HG03432 (cell line): ENCODE measurements at regions not wholly inside any gene's neighbourhood (a gene's known extent, or its start where the extent isn't known, plus 50 kb on each side); places are given as distances from the start of the nearest gene placed in this dataset.

Source experiments
- ATAC-seq: cut with Tn5 transposase; IDR thresholded peaks from one replicate; pipeline ENCODE4 v1.9.1; 2021; ENCODE audit warnings: mild to moderate bottlenecking, moderate library complexity; ENCODE audit not compliant: unreplicated experiment

DNA sequence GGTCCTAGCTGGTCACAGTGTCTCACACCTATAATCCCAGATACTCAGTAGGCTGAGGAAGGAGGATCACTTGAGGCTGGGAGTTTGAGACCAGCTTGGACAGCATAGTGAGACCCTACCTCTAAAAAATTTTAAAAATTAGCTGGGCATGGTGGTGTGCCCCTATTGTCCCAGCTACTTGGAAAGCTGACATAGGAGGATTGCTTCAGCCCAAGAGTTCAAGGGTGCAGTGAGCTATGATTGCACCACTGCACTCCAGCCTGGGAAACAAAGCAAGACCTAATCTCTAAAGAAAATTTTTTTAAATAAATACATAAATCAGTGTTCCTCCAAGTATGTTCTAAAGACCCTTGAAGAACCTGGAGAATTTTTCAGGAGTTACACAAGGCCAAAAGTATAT lies 50.6 kb upstream of the GNAO1 start:
- no peak for ATAC-seq

DNA sequence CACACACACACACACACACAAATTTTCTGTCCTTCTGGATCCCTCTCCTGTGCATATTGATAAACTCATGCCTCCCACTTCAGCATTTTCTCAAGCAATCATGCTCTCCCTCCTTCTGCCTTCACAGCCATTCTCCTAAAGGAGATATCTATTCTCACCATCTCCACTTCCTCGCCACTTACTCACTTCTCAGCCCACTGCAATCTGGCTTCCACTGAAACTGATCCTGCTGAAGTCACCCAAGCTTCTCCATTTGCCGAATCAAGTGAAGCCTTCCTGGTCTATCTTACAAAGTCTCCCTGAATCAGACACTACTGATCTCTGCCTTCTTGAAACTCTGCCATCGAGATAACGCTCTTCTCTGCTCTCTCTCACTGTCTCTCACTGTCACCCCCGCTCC lies 54.0 kb upstream of the GNAO1 start:
- ATAC-seq = no peak

DNA sequence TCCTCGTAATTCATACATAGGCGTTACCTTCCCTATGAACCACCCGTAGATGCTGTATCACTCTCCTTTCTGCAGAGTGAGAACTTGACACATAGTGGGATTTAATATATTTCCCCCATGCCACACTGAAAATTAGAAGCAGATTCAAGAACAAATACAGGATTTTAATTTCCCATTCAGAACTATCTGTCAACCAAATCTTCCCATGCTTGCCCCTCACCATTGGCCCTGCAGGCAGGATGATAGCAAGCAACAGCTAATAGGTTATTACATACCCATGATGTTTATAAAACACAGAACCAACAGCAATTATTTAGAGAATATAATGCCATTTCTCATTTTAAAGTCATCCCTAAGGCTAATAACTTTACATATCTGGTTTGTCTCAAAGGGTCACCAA lies 55.0 kb upstream of the GNAO1 start:
- ATAC-seq = no peak

DNA sequence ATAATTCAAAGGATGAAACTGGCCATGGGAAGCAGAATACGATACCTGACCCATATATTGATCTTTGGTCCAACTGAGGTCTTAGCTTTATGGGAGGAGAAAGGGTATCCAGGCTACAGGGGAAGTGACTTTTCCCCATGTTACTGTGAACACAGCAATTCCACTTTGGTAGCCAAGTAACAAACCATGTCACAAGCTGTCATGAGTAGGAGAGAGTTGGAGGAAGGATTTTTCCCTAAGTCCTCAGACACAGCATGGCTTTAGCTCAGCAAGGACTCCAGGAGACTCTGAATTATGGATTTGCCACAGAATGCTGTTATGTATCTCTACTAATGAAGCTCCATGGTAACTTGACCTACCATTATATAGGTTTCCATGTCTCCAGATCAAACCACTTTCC lies 56.5 kb upstream of the GNAO1 start:
- no peak for ATAC-seq

DNA sequence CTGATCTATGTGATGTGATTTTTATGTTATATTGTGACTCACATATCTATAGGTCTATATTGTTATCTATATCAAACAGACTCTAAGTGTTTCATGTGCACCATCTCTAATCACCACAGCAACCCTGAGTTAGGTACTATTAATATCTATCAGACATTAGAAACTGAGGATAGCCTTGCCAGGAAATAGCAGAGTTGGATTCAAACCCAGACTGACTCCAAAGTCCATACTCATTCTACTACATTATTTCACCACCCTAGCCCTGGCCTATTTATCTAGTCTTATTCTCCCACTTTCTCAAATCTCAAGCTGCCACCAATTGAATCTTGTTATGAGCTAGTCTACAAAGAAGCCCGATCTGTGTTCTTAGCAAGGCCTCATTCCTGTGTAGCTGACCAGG lies 65.4 kb upstream of the GNAO1 start:
- no peak for ATAC-seq

DNA sequence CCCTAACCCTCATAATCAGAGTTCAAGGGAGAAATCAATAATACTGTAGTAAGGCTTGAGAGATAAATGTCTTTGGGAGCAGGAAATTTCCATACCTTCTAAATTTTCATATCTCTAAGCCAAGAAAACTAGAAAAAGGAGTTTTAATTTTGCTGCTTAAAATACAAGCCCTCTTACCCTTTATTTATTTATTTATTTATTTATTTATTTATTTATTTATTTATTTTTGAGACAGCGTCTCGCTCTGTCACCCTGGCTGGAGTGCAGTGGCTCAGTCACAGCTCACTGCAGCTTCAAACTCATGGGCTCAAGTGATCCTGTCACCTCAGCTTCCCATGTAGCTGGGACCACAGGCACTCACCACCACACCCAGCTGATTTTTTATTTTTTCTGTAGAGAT lies 69.0 kb upstream of the GNAO1 start:
- no peak for ATAC-seq

DNA sequence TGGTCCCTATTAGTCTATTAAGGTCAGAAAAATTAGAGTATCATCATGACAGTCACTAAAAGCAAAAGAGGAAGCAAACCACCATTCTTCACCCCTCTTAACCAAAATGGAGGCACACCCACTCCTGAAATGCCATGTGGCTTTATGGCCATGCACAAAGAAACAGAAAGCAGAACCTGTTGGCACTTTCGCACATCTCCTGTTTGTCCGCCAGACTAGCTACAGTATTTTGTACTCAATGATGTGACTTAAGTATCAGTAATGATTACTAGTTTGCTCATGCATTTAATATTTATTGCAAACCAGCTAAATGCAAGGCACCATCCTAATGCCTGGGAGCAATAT lies 70.2 kb upstream of the GNAO1 start:
- ATAC-seq = peak; percentile 53

DNA sequence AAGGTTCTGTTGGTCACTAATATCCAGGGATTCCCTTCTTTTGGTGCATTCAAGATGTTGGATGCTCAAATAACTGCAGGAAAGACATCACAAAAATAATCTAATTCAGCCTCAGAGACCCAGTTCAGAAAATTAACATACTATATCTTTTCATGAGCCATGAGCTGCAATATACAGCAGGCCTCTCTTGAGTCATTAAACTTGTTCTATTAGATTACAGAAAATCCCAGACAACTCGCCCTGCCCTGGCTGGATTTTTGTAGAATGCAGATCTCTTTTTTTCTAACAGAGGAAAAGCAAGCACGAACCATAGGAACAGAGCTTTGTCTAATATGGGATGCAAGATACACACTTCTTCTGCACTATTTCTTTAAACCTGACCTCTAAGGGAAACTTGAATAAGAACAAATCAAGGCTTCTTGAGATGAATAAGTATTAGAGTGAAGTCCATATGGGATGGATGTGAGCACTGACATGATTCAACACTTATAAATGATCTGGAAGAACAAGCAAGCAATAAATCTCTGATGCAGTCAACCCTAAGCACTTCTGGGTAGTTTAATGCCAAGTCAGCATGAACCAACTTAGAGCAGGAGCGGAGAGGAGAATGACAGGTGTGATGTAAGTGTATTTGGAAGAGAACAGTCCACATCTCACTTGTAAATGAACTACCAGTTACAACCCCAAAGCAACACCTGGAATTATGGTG lies 70.7 kb upstream of the GNAO1 start:
- ATAC-seq = no peak

DNA sequence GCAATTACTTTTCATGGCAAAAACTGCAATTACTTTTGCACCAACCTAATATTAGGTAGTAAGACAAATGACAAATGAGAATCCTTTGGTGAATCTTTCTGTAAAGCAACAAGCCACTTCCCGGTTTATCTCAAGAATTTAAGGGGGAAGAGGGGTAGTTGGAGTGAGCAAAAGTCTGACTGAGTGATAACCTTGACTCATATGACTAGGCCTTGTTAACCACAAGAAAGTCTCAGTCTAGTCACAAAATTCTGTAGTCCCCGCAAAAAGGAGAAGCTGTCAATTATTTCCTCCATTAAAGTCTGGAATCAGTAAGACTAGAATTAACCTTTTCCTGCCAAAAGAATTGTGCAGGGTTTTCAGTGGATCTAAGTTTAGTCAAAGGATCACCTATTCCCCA lies 72.2 kb upstream of the GNAO1 start:
- no peak for ATAC-seq

DNA sequence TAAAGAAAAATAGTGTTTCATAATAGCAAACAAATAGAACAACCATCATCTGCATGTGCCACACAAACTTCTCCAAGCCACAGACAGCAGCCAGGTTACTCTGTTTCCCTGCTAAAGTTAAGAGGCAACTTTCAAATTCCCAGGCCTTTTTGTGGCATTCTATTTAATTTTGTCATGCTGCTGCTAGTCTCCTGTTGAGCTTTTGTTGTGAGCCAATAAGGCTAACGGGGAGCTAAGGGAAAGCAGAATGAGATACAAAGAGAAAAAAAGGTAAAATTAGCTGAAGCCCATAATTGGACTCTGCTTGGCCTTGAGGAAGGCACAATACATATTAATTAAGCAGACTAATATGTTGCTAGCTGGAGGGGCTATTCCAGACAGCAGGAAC lies 74.7 kb upstream of the GNAO1 start:
- no peak for ATAC-seq

DNA sequence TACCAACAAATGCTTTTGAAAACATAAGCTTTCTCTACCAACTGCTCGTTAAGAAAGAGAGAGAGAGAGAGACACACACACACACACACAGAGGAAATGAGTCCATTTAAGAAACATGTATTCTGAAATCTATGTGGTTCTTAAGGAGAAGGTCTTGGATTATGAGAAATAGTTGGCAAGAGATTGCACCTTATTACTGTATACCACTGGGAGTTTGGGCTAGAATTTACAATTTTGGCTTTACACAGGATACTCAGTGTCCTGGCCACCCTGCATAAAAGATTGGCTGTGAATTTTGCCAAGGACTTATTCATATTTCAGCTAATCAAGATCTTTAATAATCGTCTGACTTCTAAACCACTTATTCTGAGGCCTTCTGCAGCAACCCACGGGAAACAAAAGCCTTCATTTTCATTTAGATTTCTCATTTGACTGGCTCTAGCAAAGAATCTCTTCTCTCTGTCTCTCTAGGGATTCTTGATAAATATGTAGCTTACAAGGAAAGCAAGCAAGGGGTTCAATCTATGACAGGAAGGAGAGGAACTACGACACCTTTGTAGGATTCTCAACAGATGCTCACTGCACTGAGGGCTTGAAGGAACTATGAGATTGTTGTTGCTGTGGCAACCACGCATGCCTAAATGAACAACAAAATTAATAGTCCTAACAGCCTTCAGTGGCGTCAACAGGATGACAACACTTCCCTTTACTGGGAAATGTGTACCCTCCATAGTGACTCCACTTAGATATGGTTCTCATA lies 75.3 kb upstream of the GNAO1 start:
- ATAC-seq = no peak

DNA sequence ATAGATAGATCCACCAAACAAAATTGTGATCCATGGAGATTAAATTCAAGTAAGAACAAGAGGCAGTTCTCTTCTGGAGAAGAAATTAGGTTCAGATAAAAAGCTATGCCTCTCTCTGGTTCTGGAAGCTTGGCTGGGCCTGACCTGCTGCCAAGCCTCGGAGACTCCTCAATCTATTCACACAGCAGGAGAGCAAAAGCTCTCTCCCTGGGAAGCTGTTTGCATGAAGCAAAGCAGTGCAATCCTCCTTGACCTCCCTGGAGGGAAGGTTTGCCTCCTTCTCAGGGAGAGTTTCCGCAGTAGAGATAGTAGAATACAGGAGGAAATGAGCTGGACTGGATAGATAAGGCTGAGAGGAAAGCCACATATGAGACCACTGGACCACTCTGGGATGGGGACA lies 78.1 kb upstream of the GNAO1 start:
- ATAC-seq = no peak

DNA sequence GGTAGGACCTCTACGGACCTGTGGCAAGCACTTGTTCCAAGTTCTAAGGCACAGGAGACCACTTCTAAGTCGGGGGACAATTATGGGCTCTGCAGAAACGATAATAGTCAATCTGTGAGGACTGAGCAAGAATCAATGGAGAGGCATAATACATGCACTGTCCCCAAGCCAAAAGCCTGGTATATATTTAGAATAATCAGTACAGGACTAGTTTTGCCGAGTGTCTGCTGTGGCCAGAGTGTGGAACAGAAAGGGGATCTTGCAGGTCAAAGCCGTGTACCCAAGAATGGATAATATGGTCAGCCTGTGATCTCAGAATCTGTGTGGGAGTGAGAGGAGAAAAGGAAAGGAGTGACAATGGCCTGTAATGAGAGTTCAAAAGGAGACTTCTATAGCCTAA lies 80.2 kb upstream of the GNAO1 start:
- ATAC-seq = no peak

DNA sequence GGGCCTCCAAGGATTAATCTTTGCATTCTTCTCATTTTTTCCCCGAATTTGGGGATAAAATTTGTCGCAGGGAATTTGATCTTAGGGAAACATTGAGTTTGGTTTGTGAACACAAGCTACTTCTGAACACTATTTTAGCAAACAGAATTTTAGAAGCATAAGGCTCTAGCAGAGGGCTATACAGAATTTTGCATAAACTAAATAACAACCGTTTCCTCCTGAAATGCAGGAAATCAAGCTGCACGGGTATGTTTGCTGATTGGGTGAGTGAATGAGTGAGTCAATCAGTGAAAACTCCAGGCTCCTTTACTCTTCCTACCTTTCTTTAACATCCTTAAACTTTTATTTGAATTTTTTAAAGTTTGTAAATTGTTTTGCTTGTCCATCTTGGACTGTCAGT lies 81.3 kb upstream of the GNAO1 start:
- no peak for ATAC-seq

DNA sequence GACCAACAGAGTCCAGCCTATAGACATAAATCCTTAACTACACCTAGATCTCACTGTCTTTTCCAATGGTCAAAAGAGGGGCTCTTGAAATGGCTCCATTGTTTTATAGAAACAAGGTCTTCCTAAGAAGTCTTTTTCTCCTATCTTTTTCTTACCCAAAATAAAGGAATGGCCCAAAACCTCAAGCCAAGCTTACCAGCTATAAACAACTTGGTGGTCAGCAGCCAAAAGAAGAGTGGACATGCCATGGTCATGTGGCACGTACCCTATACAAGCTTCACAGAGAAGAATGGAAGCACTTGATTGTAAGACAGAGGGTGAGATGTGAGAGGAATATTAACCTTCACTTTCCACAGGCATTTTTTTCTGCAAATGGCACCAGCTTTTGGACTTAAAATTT lies 82.1 kb upstream of the GNAO1 start:
- no peak for ATAC-seq

DNA sequence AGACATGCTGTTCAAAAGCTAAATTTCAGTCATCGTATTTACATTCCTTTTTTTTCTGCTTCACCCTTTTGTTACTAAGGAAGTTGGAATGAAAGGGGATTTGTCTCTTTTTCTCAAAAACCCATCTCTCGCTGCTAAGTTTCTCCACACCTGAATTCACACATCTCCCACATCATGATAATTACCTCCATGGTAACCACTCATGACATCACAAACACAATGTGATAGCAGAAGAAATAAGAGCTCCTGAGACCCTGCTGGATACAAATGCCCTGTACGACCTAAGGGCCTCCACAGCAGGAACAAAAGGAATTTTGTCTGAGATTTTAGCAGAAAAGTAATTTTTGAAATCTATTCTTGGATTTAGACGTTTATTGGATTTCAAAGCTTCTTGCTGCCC lies 82.6 kb upstream of the GNAO1 start:
- no peak for ATAC-seq

DNA sequence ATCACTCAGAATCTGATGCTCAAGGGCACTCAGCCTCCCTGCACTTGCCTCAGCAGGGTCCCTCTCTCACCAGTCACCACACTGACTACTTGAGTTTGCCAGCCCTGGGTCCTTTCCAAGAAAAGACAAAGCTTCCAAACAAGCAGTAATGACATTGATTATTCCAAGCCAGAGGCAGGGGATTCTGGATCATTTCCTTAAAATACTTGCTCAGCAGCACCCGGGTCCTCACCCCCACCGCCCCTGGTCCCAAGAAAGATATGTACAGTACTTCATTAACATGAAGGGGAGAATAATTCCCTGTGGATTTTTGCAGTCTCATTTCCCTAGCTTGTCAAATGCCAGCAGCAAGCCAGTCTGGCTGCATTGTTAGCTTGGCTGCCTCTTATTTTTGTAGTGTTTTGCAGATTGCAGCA lies 83.2 kb upstream of the GNAO1 start:
- no peak for ATAC-seq

DNA sequence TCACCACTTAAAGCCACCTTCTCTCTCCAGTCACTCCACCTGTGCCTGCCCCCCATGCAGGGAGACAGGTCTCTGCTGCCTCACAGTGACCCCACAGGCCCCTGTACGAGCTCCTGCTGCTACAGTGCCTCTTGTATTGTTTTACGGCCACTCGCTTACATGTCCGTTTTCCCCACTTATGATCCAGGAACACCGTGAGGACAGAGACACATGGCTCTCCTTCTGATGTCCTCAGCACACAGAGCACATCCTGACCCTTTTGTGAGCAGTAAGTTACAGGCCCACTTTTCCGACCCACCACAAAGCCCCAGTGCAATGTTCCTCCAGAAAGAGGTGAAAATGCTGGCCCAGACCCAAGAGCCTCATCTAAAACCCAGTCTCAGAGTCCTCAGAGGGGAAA lies 84.8 kb upstream of the GNAO1 start:
- no peak for ATAC-seq

DNA sequence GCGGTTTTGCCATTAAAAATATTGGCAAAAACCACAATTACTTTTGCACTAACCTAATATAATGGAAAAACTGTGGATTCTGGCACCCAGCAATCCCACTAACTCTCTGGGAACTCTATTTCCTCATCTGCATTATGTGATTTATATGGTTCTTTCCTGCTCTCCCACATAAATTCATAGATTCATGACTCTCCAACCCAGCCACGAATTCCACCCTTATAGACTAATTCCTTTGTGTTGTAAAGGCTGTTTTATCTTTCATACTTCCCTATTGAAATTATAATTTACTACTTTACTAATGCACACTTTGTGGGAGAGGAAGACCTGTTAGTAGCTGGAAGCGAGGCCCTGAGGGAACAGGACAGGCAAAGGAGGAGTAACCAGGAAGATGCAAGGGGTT lies 88.4 kb upstream of the GNAO1 start:
- ATAC-seq = no peak

DNA sequence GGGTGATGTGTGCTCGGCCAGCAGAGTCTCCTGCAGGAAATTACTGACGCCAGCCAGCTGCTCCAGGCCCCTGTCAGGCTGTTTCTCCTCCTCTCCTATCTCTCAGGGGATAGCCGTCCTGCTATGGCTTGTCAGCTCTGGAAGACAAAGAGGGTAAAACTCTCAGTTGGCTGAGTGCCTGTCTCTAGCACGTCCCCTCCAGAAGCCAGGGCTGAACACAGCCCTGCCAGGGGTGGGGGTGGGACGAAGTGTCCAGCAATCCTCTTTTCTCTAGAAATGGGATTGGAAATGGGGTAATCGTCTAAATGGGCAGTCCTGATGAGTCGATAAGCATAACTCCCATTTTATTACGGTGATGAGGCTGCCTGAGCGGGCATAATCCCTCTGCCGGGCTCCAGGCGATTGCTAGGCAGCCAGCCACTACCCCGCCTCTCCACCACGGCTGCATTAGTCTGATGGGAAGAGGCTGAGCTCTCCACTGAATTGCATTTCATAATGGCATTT lies 89.1 kb upstream of the GNAO1 start:
- no peak for ATAC-seq

DNA sequence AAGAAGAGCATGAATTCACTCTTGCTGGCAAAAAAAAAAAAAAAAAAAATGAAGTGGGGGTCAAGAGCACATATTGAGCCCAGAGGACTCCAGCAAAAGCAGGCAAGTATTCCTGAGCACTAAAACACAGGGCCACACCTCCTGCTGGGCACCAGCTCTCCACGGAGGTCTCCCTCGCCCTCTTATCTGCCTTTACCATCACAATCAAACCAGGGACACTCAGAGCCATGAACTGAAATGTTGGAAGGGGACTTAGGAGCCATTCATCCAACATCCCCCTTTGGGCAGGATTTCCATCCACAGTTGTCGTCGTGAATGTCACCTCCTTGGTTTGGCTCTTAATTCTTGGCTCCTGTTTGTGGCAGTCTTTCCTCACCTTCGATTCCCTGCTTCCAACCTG lies 89.8 kb upstream of the GNAO1 start:
- ATAC-seq = no peak

DNA sequence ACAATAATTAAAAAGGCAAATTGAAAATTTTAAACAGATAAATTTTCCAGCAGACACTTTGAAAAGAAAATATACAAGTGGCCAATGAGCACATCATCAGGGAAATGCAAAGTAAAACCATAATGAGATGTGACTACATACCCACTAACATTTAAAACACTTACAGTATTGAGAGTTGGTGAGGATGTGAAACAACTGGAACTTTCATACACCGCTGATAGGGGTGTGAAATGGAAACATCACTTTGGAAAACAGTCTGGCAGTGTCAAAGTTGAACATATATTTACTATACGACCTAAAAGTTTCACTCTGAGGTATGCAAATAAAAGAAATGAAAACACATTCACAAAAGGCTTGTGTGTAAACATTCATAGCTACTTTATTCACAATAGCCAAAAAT lies 94.0 kb upstream of the GNAO1 start:
- no peak for ATAC-seq

DNA sequence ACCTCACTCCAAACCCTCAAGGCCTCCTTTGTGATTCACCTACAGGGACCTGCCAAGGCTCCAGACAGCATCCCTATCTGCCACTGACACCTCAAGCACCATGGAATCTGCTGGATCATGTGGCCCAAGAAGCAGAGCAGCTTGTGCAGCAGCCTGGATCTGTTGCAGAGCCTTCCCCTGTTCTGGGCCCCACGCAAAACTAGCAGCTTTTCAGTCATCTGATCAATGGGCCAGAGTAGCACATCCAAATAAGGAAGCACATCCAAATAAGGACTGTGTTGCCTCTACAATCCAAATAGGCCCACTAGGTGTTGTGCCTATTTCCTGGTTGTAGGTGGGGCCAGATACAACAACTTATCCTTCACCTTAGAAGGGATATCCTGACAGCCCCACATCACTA lies 97.1 kb upstream of the GNAO1 start:
- ATAC-seq = no peak
